Heart left ventricle (tissue), 13 donors: ENCODE measurements at regions not wholly inside any gene's neighbourhood (a gene's known extent, or its start where the extent isn't known, plus 50 kb on each side); places are given as distances from the start of the nearest gene placed in this dataset.

ENCODE experiments used
- POLR2A ChIP-seq, 2 donors: fragments of 450-650 bp; IDR thresholded peaks; one replicate each; pipeline ENCODE4 v1.6.1; 2017; ENCODE audit warnings: antibody characterized with exemption in 2 of 2, mild to moderate bottlenecking in 2 of 2, moderate library complexity in 2 of 2
- TF ChIP-seq, protein P1 (sequence below), 12 donors: fragments of 200-600 bp; sonication (generic) in 4 of 12; IDR thresholded peaks; one replicate each; pipeline versions ENCODE4 v1.5.0 to v1.8.0; 2018 to 2022; ENCODE audit warnings: antibody characterized with exemption in 12 of 12, mild to moderate bottlenecking in 5 of 12
- donor health status: ischemic (EF 13 %, LVEDD 7.1; RV severe dilation, severe dysfunction).
- donor health status: DM: no; HTN: yes; CAD: no.
- donor health status: DM: no; HTN: no; CAD: no.
- donor health status: ischemic (EF 25% LVEDD 6.9; RV normal size, moderate dysfunction).
- donor health status: ischemic (EF 25% LVEDD 5.7; RV mildly dilated, moderate dysfunction).
- donor health status: ischemic (EF 35%, LVEDD 5.7; RV mildly dilated, moderate dysfunction).
- donor health status: nonischemic (EF 11% LVEDD 7.7; RV severe dilation, severe dysfunction).
- donor health status: DM: yes; HTN: yes; CAD: no.
- donor health status: PGD.
- donor health status: ischemic (EF 29% LVEDD 5.4; RV normal size, mild dysfunction).
- donor health status: nonischemic (EF 23%, LVEDD 6.1; RV moderate dilation, normal function).

DNA sequence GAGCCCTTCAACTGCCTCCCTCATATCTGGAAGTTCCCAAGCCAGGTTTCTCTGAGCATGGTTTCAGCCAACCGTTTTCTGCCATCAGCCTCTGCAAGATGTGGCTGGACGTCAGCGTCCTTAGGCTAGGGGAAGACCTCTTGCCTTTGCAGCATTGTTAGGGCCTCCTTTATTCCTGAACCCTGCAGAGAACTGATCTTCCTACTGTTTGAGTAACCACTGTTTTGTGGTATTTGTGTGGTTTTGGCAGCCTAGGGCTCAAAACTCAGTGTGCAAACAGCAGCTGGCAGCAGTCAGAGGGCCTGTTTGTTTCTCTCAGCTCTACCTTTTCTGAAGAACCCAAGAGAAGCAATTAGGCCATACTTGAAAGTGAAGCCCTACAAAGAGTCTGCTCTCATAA is 83.4 kb upstream of the SEMA3E start:
- TF ChIP-seq, protein P1, sequence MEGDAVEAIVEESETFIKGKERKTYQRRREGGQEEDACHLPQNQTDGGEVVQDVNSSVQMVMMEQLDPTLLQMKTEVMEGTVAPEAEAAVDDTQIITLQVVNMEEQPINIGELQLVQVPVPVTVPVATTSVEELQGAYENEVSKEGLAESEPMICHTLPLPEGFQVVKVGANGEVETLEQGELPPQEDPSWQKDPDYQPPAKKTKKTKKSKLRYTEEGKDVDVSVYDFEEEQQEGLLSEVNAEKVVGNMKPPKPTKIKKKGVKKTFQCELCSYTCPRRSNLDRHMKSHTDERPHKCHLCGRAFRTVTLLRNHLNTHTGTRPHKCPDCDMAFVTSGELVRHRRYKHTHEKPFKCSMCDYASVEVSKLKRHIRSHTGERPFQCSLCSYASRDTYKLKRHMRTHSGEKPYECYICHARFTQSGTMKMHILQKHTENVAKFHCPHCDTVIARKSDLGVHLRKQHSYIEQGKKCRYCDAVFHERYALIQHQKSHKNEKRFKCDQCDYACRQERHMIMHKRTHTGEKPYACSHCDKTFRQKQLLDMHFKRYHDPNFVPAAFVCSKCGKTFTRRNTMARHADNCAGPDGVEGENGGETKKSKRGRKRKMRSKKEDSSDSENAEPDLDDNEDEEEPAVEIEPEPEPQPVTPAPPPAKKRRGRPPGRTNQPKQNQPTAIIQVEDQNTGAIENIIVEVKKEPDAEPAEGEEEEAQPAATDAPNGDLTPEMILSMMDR (IDR thresholded peaks at IDR 0.05) = no peak
- TF ChIP-seq POLR2A (IDR thresholded peaks at IDR 0.05) = no peak
